ENCODE measurements at regions not wholly inside any gene's neighbourhood (a gene's known extent, or its start where the extent isn't known, plus 50 kb on each side); places are given as distances from the start of the nearest gene placed in this dataset.

DNA sequence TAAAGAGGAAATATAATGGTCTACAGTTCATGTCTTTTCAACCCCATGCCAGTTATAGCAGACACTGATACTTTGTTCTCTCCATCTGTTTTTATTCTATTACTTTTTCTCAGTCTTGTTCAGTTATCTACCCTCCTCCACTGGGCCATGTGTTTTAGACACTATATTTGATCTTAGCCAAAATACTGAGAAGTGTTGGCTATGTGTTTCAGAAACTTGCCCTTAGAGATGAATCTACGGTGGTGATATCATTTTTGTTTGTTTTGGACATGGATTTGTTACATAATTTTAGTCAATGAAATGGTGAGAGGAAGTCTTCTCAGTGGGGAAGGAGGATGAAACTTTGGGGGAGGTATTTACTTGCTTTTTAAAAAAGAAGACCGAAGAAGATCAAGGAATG is 211.5 kb upstream of the DDX53 start:
- TF ChIP-seq, protein P1, sequence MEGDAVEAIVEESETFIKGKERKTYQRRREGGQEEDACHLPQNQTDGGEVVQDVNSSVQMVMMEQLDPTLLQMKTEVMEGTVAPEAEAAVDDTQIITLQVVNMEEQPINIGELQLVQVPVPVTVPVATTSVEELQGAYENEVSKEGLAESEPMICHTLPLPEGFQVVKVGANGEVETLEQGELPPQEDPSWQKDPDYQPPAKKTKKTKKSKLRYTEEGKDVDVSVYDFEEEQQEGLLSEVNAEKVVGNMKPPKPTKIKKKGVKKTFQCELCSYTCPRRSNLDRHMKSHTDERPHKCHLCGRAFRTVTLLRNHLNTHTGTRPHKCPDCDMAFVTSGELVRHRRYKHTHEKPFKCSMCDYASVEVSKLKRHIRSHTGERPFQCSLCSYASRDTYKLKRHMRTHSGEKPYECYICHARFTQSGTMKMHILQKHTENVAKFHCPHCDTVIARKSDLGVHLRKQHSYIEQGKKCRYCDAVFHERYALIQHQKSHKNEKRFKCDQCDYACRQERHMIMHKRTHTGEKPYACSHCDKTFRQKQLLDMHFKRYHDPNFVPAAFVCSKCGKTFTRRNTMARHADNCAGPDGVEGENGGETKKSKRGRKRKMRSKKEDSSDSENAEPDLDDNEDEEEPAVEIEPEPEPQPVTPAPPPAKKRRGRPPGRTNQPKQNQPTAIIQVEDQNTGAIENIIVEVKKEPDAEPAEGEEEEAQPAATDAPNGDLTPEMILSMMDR (IDR thresholded peaks at IDR 0.05): no peak
- TF ChIP-seq POLR2A (IDR thresholded peaks at IDR 0.05): no peak

Data from testis (tissue), 2 donors.